Mesendoderm (in vitro differentiated cells): ENCODE measurements at regions not wholly inside any gene's neighbourhood (a gene's known extent, or its start where the extent isn't known, plus 50 kb on each side); places are given as distances from the start of the nearest gene placed in this dataset.
"Not testable (repeated sequence)": the region's sequence is repeated elsewhere in the genome, so short reads cannot be mapped to it uniquely, and the experiment has no call there.

Experiments used
- DNase-seq: peaks from one replicate; pipeline ENCODE4 v3.0.0; 2013
- H2AK5ac ChIP-seq: 2 replicates; pipeline ENCODE4 v1.6.1; 2013; ENCODE audit warnings: low read length, inconsistent platforms
- H2BK120ac ChIP-seq: 2 replicates; pipeline ENCODE4 v1.6.1; 2013; ENCODE audit warnings: low read depth, mild to moderate bottlenecking, low read length, moderate library complexity, mixed read lengths
- H2BK15ac ChIP-seq: replicated peaks from 2 replicates; pipeline ENCODE4 v1.6.1; 2013; ENCODE audit warnings: low read depth, mild to moderate bottlenecking, moderate library complexity
- H2BK5ac ChIP-seq: 2 replicates; pipeline ENCODE4 v1.6.1; 2013; ENCODE audit warnings: low read length, inconsistent platforms
- H3K18ac ChIP-seq: 2 replicates; pipeline ENCODE4 v1.6.1; 2013; ENCODE audit warnings: mild to moderate bottlenecking, low read length, mixed read lengths
- H3K23ac ChIP-seq: one replicate; pipeline ENCODE4 v1.6.1; 2013; ENCODE audit warnings: low read length
- H3K27ac ChIP-seq: 2 replicates; pipeline ENCODE4 v1.5.1; 2013; ENCODE audit warnings: low read depth, mild to moderate bottlenecking, inconsistent platforms, low read length, moderate library complexity
- H3K27me3 ChIP-seq: 2 replicates; pipeline ENCODE4 v1.6.1; 2013; ENCODE audit warnings: low read length, control low read depth, mild to moderate bottlenecking, inconsistent platforms; ENCODE audit not compliant: insufficient read depth, poor library complexity
- H3K36me3 ChIP-seq: 2 replicates; pipeline ENCODE4 v1.6.1; 2013; ENCODE audit warnings: low read length, inconsistent platforms; ENCODE audit not compliant: control insufficient read depth, insufficient read depth
- H3K4ac ChIP-seq: one replicate; pipeline ENCODE4 v1.6.1; 2013; ENCODE audit warnings: low read depth, mild to moderate bottlenecking, low read length, moderate library complexity
- H3K4me1 ChIP-seq: 2 replicates; pipeline ENCODE4 v1.6.1; 2013; ENCODE audit warnings: low read depth, low read length, inconsistent platforms; ENCODE audit not compliant: control insufficient read depth
- H3K4me2 ChIP-seq: 2 replicates; pipeline ENCODE4 v1.6.1; 2013; ENCODE audit warnings: low read length
- H3K4me3 ChIP-seq: 2 replicates; pipeline ENCODE4 v1.5.1; 2013; ENCODE audit warnings: mild to moderate bottlenecking, low read length
- H3K56ac ChIP-seq: one replicate; pipeline ENCODE4 v1.6.1; 2013; ENCODE audit warnings: low read length
- H3K79me1 ChIP-seq: 2 replicates; pipeline ENCODE4 v1.6.1; 2013; ENCODE audit warnings: low read length, inconsistent platforms
- H3K79me2 ChIP-seq: 2 replicates; pipeline ENCODE4 v1.6.1; 2013; ENCODE audit warnings: mild to moderate bottlenecking, low read length; ENCODE audit not compliant: control insufficient read depth, insufficient read depth
- H3K9ac ChIP-seq: 2 replicates; pipeline ENCODE4 v1.6.1; 2013; ENCODE audit warnings: low read length, inconsistent platforms
- H4K5ac ChIP-seq: one replicate; pipeline ENCODE4 v1.6.1; 2013; ENCODE audit warnings: low read length
- H4K8ac ChIP-seq: one replicate; pipeline ENCODE4 v1.6.1; 2013; ENCODE audit warnings: low read depth, mild to moderate bottlenecking, control low read depth, low read length, moderate library complexity
- WGBS: extraction: QIAGEN DNeasy Blood & Tissue Kit; methylation state at CpG from one replicate; pipeline ENCODE4 v1.1.7; 2013; ENCODE audit warnings: low lambda C conversion rate, missing lambda C conversion rate; ENCODE audit not compliant: insufficient coverage; ENCODE audit errors: extremely low coverage; 5-methylcytosine and 5-hydroxymethylcytosine counted together

DNA sequence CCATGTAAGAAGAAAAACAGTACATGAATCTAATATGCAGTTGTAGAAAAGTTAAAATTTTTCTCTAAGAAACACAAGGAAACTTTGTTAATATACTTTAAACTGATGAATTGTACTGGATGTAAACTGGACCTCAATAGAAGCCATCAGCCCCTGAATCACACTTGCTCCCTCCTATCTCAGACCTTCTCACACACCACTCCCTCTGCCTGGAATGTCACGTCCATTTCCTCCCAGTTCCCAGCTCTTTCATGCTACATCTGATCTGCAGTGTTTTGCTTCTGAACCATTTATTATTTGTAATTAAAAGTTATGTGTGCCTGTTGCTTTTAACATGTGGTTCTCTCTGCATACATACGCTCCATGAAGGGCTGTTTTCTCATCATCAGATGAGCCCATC lies 180.0 kb downstream of the FCRL5 start:
- H4K8ac ChIP-seq, result not testable (repeated sequence)

DNA sequence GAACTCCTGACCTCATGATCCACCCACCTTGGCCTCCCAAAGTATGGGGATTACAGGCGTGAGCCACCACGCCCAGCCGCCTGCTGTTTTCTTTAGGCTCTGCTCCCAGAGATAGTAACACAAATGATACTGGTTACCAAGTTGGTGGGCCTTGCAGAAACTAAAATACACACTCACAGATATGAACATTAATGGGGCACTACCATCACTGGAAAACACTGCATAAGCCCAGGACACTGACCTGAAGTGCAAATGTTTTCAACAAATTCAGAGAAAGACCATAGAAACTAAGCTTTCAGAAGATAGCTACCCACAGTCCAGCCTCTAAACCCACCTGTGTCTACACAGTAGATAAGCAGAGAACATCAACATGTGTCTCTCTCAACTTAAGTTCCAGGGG lies 180.5 kb downstream of the FCRL5 start:
- no peak overlapping the region for H3K18ac ChIP-seq
- no peaks in the 10 kb centered on the region for H3K27me3 ChIP-seq
- H3K27ac ChIP-seq, result no peak overlapping the region
- no peaks in the 10 kb centered on the region for H3K36me3 ChIP-seq
- no peak overlapping the region for H4K5ac ChIP-seq
- no peak overlapping the region for H2BK5ac ChIP-seq
- no peak for DNase-seq
- H2AK5ac ChIP-seq, result no peak overlapping the region
- H3K4me2 ChIP-seq, result no peak overlapping the region
- no peak overlapping the region for H3K23ac ChIP-seq
- no peak overlapping the region for H3K4me3 ChIP-seq
- H4K8ac ChIP-seq, result no peak overlapping the region
- H3K56ac ChIP-seq, result peak overlapping the region; percentile 42
- H3K4ac ChIP-seq, result no peak overlapping the region
- H3K79me1 ChIP-seq, result no peaks in the 10 kb centered on the region
- no peak overlapping the region for H2BK15ac ChIP-seq
- no CpG with 5 or more reads among the region's 3 CpGs for WGBS
- H3K79me2 ChIP-seq, result no peaks in the 10 kb centered on the region
- H3K4me1 ChIP-seq, result peaks cover 2% of the 10 kb centered on the region
- no peak overlapping the region for H3K9ac ChIP-seq
- no peak overlapping the region for H2BK120ac ChIP-seq

More for the DNA sequence above, 180.0 kb downstream of the FCRL5 start:
- H2BK15ac ChIP-seq, H3K36me3 ChIP-seq, H3K4ac ChIP-seq, H3K79me2 ChIP-seq, H3K27me3 ChIP-seq, H3K56ac ChIP-seq, H2AK5ac ChIP-seq, H4K5ac ChIP-seq, H2BK120ac ChIP-seq, H2BK5ac ChIP-seq, H3K23ac ChIP-seq, DNase-seq, H3K18ac ChIP-seq, H3K4me3 ChIP-seq, H3K4me1 ChIP-seq, H3K4me2 ChIP-seq, H3K9ac ChIP-seq, H3K79me1 ChIP-seq, H3K27ac ChIP-seq: not testable (repeated sequence)
- WGBS, result no CpG with 5 or more reads among the region's 2 CpGs

DNA sequence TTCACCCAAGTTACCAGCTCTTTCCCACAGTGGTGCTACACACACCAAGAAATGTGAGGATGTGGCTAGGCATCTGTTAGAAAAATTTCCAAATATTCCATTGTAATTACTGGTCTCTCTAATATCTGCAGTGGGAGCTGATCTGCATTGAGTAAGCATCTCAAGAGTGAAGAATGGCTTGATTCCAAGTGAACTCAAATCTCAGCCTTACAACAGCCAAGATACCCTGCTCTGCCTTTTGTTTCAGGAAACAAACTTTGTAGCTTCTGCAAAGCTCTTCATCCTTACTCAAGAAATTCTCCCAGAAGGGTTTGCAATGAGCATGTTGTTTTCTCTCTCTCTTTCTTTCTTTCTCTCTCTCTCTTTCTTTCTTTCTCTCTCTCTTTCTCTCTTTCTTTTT lies 181.1 kb downstream of the FCRL5 start:
- H3K4me1 ChIP-seq, result peaks cover 2% of the 10 kb centered on the region
- H2BK5ac ChIP-seq, result no peak overlapping the region
- no peak overlapping the region for H3K56ac ChIP-seq
- no peak overlapping the region for H3K18ac ChIP-seq
- no peak overlapping the region for H3K27ac ChIP-seq
- no peak for DNase-seq
- no peak overlapping the region for H4K5ac ChIP-seq
- H3K23ac ChIP-seq, result no peak overlapping the region
- no peak overlapping the region for H4K8ac ChIP-seq
- H3K79me2 ChIP-seq, result no peaks in the 10 kb centered on the region
- H3K4me3 ChIP-seq, result no peak overlapping the region
- H2BK15ac ChIP-seq, result no peak overlapping the region
- H2AK5ac ChIP-seq, result no peak overlapping the region
- H3K4ac ChIP-seq, result no peak overlapping the region
- H3K4me2 ChIP-seq, result no peak overlapping the region
- no peaks in the 10 kb centered on the region for H3K79me1 ChIP-seq
- H3K9ac ChIP-seq, result no peak overlapping the region
- no peak overlapping the region for H2BK120ac ChIP-seq
- no peaks in the 10 kb centered on the region for H3K36me3 ChIP-seq
- no peaks in the 10 kb centered on the region for H3K27me3 ChIP-seq

DNA sequence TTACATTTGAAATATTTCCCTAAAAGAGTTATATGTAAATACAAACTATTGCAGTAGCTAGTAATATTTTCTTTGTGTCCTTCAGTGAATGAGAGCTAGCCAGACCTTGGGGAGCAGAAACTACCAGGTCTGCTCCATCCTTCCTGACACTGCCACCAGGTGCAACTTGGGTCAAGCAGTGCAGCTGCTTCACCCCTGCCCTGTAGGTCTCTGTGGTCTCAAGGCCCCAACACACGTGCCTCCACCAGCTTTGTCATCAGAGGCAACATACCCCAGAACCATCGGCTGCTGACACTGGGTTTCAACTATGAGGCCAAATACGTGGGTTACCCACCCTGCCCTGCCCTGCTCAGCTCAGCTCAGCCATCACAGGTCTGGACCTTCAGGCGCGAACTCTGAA lies 181.6 kb downstream of the FCRL5 start:
- WGBS, result no CpG with 5 or more reads among the region's 5 CpGs
- H3K4ac ChIP-seq, result no peak overlapping the region
- H2BK5ac ChIP-seq, result no peak overlapping the region

GRCh38 chr1:157369808-157370521 lies 182.3 kb downstream of the FCRL5 start:
- H3K27ac ChIP-seq, result no peak overlapping the region
- no peak overlapping the region for H2AK5ac ChIP-seq
- no peak overlapping the region for H2BK5ac ChIP-seq
- H3K36me3 ChIP-seq, result no peaks in the 10 kb centered on the region
- peak; percentile 87 for DNase-seq
- no peak overlapping the region for H2BK120ac ChIP-seq
- H4K8ac ChIP-seq, result no peak overlapping the region
- H3K27me3 ChIP-seq, result no peaks in the 10 kb centered on the region
- peaks cover 2% of the 10 kb centered on the region for H3K4me1 ChIP-seq
- no peak overlapping the region for H3K56ac ChIP-seq
- no peak overlapping the region for H3K4me3 ChIP-seq
- H3K18ac ChIP-seq, result no peak overlapping the region
- no peak overlapping the region for H2BK15ac ChIP-seq
- no peak overlapping the region for H3K4me2 ChIP-seq
- no peak overlapping the region for H3K9ac ChIP-seq
- no peak overlapping the region for H3K23ac ChIP-seq
- no peaks in the 10 kb centered on the region for H3K79me1 ChIP-seq
- H4K5ac ChIP-seq, result no peak overlapping the region
- WGBS, result no CpG with 5 or more reads among the region's 6 CpGs
- H3K79me2 ChIP-seq, result no peaks in the 10 kb centered on the region
- no peak overlapping the region for H3K4ac ChIP-seq

More for the DNA sequence above, 181.6 kb downstream of the FCRL5 start:
- Histone ChIP-seq H3K36me3 (no peaks in the 10 kb centered on the region), H3K27me3 (no peaks in the 10 kb centered on the region), H3K23ac (no peak overlapping the region), H3K4me3 (no peak overlapping the region), H3K4me2 (no peak overlapping the region), H3K79me2 (no peaks in the 10 kb centered on the region), H3K4me1 (peaks cover 2% of the 10 kb centered on the region), H3K79me1 (no peaks in the 10 kb centered on the region), H2BK15ac (no peak overlapping the region), H2AK5ac (no peak overlapping the region), H3K56ac (no peak overlapping the region), H3K18ac (no peak overlapping the region), H3K27ac (no peak overlapping the region), H4K5ac (no peak overlapping the region), H4K8ac (no peak overlapping the region), H2BK120ac (no peak overlapping the region), H3K9ac (no peak overlapping the region)
- no peak for DNase-seq

GRCh38 chr1:157368941-157369340 lies 183.4 kb downstream of the FCRL5 start:
- not testable (repeated sequence) for H4K8ac ChIP-seq, H3K79me1 ChIP-seq, H3K4me2 ChIP-seq, H3K23ac ChIP-seq, H4K5ac ChIP-seq, H3K4me3 ChIP-seq, H3K27me3 ChIP-seq, H3K27ac ChIP-seq, DNase-seq, H3K9ac ChIP-seq, H2BK15ac ChIP-seq, H3K4ac ChIP-seq, H3K4me1 ChIP-seq, H3K56ac ChIP-seq, H2BK5ac ChIP-seq, H3K18ac ChIP-seq, H3K36me3 ChIP-seq, H2BK120ac ChIP-seq, H3K79me2 ChIP-seq, H2AK5ac ChIP-seq
- no CpG with 5 or more reads among the region's 1 CpG for WGBS
